ENCODE measurements at regions not wholly inside any gene's neighbourhood (a gene's known extent, or its start where the extent isn't known, plus 50 kb on each side); places are given as distances from the start of the nearest gene placed in this dataset.

GRCh38 chr4:149160370-149160769 is 655.3 kb downstream of the IQCM start:
- no peak overlapping the region for H3K4me3 ChIP-seq
- intact Hi-C loops (cut with DNase I): no loop called here
- WGBS, 2 donors: 76 to 89% methylated on average over 2 of the region's 2 CpGs
- peaks cover 0 to 14% (median 0%) of the 10 kb centered on the region in 11 donors for H3K9me3 ChIP-seq
- peaks cover 0 to 6% (median 0%) of the 10 kb centered on the region in 9 donors for H3K4me1 ChIP-seq
- TF ChIP-seq CTCF (IDR thresholded peaks at IDR 0.05): no peak
- H3K27me3 ChIP-seq: no peaks in the 10 kb centered on the region
- no peak overlapping the region for H3K27ac ChIP-seq
- DNase-seq (no peak), ATAC-seq (no peak)
- H3K36me3 ChIP-seq: no peaks in the 10 kb centered on the region

GRCh38 chr4:149158817-149159216 is 656.8 kb downstream of the IQCM start:
- DNase-seq: no peak
- WGBS, 2 donors: 66 to 68% methylated on average over 3 of the region's 3 CpGs
- no peaks in the 10 kb centered on the region for H3K27me3 ChIP-seq
- intact Hi-C loops (cut with DNase I): no loop called here
- H3K9me3 ChIP-seq: peaks cover 0 to 15% (median 0%) of the 10 kb centered on the region in 11 donors
- ATAC-seq: no peak
- H3K4me3 ChIP-seq: no peak overlapping the region
- no peak overlapping the region for H3K27ac ChIP-seq
- peaks cover 0 to 6% (median 0%) of the 10 kb centered on the region in 9 donors for H3K4me1 ChIP-seq
- no peaks in the 10 kb centered on the region for H3K36me3 ChIP-seq
- no peak for TF ChIP-seq CTCF (IDR thresholded peaks at IDR 0.05)

GRCh38 chr4:149145803-149146202 is 669.8 kb downstream of the IQCM start:
- ATAC-seq (no peak), DNase-seq (no peak)
- Histone ChIP-seq H3K27ac (no peak overlapping the region), H3K4me3 (no peak overlapping the region), H3K4me1 (no peaks in the 10 kb centered on the region), H3K27me3 (no peaks in the 10 kb centered on the region), H3K36me3 (no peaks in the 10 kb centered on the region), H3K9me3 (no peaks in the 10 kb centered on the region)
- WGBS, 2 donors: 80 to 85% methylated on average over 2 of the region's 2 CpGs
- intact Hi-C loops (cut with DNase I): no loop called here
- TF ChIP-seq CTCF (IDR thresholded peaks at IDR 0.05): no peak

- Histone ChIP-seq H3K4me1 (no peaks in the 10 kb centered on the region), H3K27me3 (no peaks in the 10 kb centered on the region), H3K4me3 (no peak overlapping the region), H3K9me3 (no peaks in the 10 kb centered on the region), H3K36me3 (no peaks in the 10 kb centered on the region), H3K27ac (no peak overlapping the region)
- DNase-seq (no peak), ATAC-seq (no peak)
- WGBS, 2 donors: 61 to 63% methylated on average over 1 of the region's 1 CpG
- intact Hi-C loops (cut with DNase I): no loop called here
- TF ChIP-seq CTCF (IDR thresholded peaks at IDR 0.05): no peak
These were observed 671.6 kb downstream of the IQCM start for GRCh38 chr4:149144060-149144459.

GRCh38 chr4:149141391-149141790 is 674.3 kb downstream of the IQCM start:
- Histone ChIP-seq H3K27me3 (no peaks in the 10 kb centered on the region), H3K4me1 (no peaks in the 10 kb centered on the region), H3K4me3 (no peak overlapping the region), H3K9me3 (no peaks in the 10 kb centered on the region), H3K36me3 (no peaks in the 10 kb centered on the region), H3K27ac (no peak overlapping the region)
- no peak for TF ChIP-seq CTCF (IDR thresholded peaks at IDR 0.05)
- intact Hi-C loops (cut with DNase I): no loop called here
- ATAC-seq (no peak), DNase-seq (no peak)
- 80 to 83% methylated on average over 2 of the region's 2 CpGs for WGBS, 2 donors
